ENCODE measurements at regions not wholly inside any gene's neighbourhood (a gene's known extent, or its start where the extent isn't known, plus 50 kb on each side); places are given as distances from the start of the nearest gene placed in this dataset.

DNA sequence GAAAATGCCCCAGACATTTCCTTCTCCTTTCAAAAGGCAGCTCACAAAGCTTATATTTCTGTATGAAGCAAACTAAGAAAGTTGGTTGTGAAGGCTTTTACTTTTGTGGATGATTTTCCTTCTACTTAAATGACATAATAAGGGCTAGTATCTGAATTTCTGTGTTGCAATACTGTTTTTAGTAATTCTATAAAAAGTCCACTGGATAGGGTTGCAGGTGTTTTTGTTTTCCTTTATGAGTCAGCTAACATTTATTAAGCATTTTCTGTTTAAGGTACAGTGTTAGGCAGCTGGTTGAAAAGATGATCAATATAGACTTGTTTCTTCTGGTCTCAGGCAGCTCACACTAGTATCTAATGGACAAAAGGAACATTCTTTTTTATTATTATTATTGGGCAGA lies 722.2 kb downstream of the RWDD3 start:
- TF ChIP-seq, protein P1, sequence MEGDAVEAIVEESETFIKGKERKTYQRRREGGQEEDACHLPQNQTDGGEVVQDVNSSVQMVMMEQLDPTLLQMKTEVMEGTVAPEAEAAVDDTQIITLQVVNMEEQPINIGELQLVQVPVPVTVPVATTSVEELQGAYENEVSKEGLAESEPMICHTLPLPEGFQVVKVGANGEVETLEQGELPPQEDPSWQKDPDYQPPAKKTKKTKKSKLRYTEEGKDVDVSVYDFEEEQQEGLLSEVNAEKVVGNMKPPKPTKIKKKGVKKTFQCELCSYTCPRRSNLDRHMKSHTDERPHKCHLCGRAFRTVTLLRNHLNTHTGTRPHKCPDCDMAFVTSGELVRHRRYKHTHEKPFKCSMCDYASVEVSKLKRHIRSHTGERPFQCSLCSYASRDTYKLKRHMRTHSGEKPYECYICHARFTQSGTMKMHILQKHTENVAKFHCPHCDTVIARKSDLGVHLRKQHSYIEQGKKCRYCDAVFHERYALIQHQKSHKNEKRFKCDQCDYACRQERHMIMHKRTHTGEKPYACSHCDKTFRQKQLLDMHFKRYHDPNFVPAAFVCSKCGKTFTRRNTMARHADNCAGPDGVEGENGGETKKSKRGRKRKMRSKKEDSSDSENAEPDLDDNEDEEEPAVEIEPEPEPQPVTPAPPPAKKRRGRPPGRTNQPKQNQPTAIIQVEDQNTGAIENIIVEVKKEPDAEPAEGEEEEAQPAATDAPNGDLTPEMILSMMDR (IDR thresholded peaks at IDR 0.05): no peak
- TF ChIP-seq POLR2A (IDR thresholded peaks at IDR 0.05): no peak
- TF ChIP-seq EP300 (IDR thresholded peaks at IDR 0.05): no peak
